CD4-positive, alpha-beta T cell (primary cell): ENCODE measurements at regions not wholly inside any gene's neighbourhood (a gene's known extent, or its start where the extent isn't known, plus 50 kb on each side); places are given as distances from the start of the nearest gene placed in this dataset.

Experiments used
- ATAC-seq: fragments of 200-7000 bp; cut with Tn5 transposase; one replicate; pipeline ENCODE4 v1.10.0; 2022; ENCODE audit warnings: mild to moderate bottlenecking; ENCODE audit not compliant: poor library complexity
- CTCF ChIA-PET: fragments of 350-600 bp; sonication (Branson Sonifier 250); formaldehyde crosslinking; loops from one replicate; lab custom pipeline; 2021; ENCODE audit warnings: antibody characterized with exemption, inconsistent platforms; lab: Charles Lee
- POLR2A ChIA-PET: fragments of 350-600 bp; sonication (Branson Sonifier 250); formaldehyde crosslinking; loops from one replicate; lab custom pipeline; 2021; ENCODE audit warnings: antibody characterized with exemption, inconsistent platforms; lab: Charles Lee
- DNase-seq, 14 experiments: peaks; one replicate each; pipeline ENCODE4 v3.0.0-alpha.2; 2013 to 2020; ENCODE audit warnings: mixed read lengths in 2 of 14
- H3K27ac ChIP-seq, 2 donors: one replicate each; pipeline versions ENCODE4 v1.5.1 to v1.7.0; 2013; ENCODE audit warnings: low read length in 2 of 2, low read depth in 1 of 2, mild to moderate bottlenecking in 1 of 2
- H3K27me3 ChIP-seq, 2 experiments: 1 replicate in 1 of 2; 2 replicates in 1 of 2; pipeline versions ENCODE4 v1.6.1 to v1.7.0; 2013; ENCODE audit warnings: low read length in 2 of 2, control low read depth in 1 of 2, mild to moderate bottlenecking in 1 of 2, moderate library complexity in 1 of 2; ENCODE audit not compliant: insufficient read depth in 2 of 2, control insufficient read depth in 1 of 2
- H3K36me3 ChIP-seq: one replicate; pipeline ENCODE4 v1.6.1; 2013; ENCODE audit warnings: low read length, control low read depth; ENCODE audit not compliant: insufficient read depth
- H3K4me1 ChIP-seq: one replicate; pipeline ENCODE4 v1.6.1; 2013; ENCODE audit warnings: low read length, control low read depth; ENCODE audit not compliant: insufficient read depth
- H3K4me3 ChIP-seq: one replicate; pipeline ENCODE4 v1.5.1; 2013; ENCODE audit warnings: mild to moderate bottlenecking, low read length, moderate library complexity
- H3K9me3 ChIP-seq, 2 experiments: 1 replicate in 1 of 2; 2 replicates in 1 of 2; pipeline versions ENCODE4 v1.6.1 to v1.7.0; 2013; ENCODE audit warnings: low read length in 2 of 2, mild to moderate bottlenecking in 2 of 2, control low read depth in 1 of 2, moderate library complexity in 1 of 2; ENCODE audit not compliant: control insufficient read depth in 1 of 2, insufficient read depth in 1 of 2
- H3K27ac Mint-ChIP-seq: one replicate; pipeline ENCODE4 v1.8.0; 2020; ENCODE audit warnings: mixed read lengths
- H3K27me3 Mint-ChIP-seq: one replicate; pipeline ENCODE4 v1.8.0; 2021; ENCODE audit warnings: mixed read lengths
- H3K36me3 Mint-ChIP-seq: one replicate; pipeline ENCODE4 v1.8.0; 2021; ENCODE audit warnings: low read depth, mixed read lengths
- H3K4me1 Mint-ChIP-seq: one replicate; pipeline ENCODE4 v1.8.0; 2021; ENCODE audit warnings: low read depth, mixed read lengths
- H3K4me3 Mint-ChIP-seq: one replicate; pipeline ENCODE4 v1.8.0; 2020; ENCODE audit warnings: mild to moderate bottlenecking, mixed read lengths
- H3K9me3 Mint-ChIP-seq: one replicate; pipeline ENCODE4 v1.8.0; 2020; ENCODE audit warnings: mixed read lengths
- intact Hi-C, 2 experiments: fragments of 100-400 bp; cut with DNase I in 1 of 2; cut with micrococcal nuclease in 1 of 2; formaldehyde crosslinking; loops; one replicate each; pipeline versions ENCODE4 v1.15.1 to v1.9.0; 2023 to 2025; cut with DNase I, micrococcal nuclease
- TF ChIP-seq, protein P1 (sequence below): fragments of 200-600 bp; IDR thresholded peaks from one replicate; pipeline ENCODE4 v1.8.0; 2022; ENCODE audit warnings: antibody characterized with exemption, mild to moderate bottlenecking

GRCh38 chr6:156660389-156660788, 116.8 kb upstream of the ARID1B start:
- Mint-ChIP-seq H3K9me3 (no peaks in the 10 kb centered on the region), H3K4me3 (no peak overlapping the region), H3K4me1 (no peaks in the 10 kb centered on the region), H3K27ac (no peak overlapping the region), H3K36me3 (no peaks in the 10 kb centered on the region), H3K27me3 (peaks cover 6% of the 10 kb centered on the region)
- POLR2A ChIA-PET, result no interaction called here
- no peak for ATAC-seq
- peaks cover 4 to 6% of the 10 kb centered on the region in 2 experiments for H3K9me3 ChIP-seq
- no peak for DNase-seq
- CTCF ChIA-PET, result no interaction called here
- H3K4me1 ChIP-seq, result peaks cover 3% of the 10 kb centered on the region
- H3K27me3 ChIP-seq, result peaks cover 0 to 3% of the 10 kb centered on the region in 2 experiments
- H3K36me3 ChIP-seq, result no peaks in the 10 kb centered on the region
- intact Hi-C loops, result no loop called here
- H3K27ac ChIP-seq, result no peak overlapping the region
- H3K4me3 ChIP-seq, result no peak overlapping the region
- TF ChIP-seq, protein P1, sequence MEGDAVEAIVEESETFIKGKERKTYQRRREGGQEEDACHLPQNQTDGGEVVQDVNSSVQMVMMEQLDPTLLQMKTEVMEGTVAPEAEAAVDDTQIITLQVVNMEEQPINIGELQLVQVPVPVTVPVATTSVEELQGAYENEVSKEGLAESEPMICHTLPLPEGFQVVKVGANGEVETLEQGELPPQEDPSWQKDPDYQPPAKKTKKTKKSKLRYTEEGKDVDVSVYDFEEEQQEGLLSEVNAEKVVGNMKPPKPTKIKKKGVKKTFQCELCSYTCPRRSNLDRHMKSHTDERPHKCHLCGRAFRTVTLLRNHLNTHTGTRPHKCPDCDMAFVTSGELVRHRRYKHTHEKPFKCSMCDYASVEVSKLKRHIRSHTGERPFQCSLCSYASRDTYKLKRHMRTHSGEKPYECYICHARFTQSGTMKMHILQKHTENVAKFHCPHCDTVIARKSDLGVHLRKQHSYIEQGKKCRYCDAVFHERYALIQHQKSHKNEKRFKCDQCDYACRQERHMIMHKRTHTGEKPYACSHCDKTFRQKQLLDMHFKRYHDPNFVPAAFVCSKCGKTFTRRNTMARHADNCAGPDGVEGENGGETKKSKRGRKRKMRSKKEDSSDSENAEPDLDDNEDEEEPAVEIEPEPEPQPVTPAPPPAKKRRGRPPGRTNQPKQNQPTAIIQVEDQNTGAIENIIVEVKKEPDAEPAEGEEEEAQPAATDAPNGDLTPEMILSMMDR, result no peak

GRCh38 chr6:156659822-156660198, 117.4 kb upstream of the ARID1B start:
- CTCF ChIA-PET, result no interaction called here
- Histone ChIP-seq H3K9me3 (peaks cover 4 to 6% of the 10 kb centered on the region in 2 experiments), H3K27me3 (peaks cover 0 to 3% of the 10 kb centered on the region in 2 experiments), H3K36me3 (no peaks in the 10 kb centered on the region), H3K4me1 (peaks cover 3% of the 10 kb centered on the region), H3K27ac (no peak overlapping the region), H3K4me3 (no peak overlapping the region)
- Mint-ChIP-seq H3K4me3 (no peak overlapping the region), H3K27me3 (peaks cover 6% of the 10 kb centered on the region), H3K4me1 (no peaks in the 10 kb centered on the region), H3K9me3 (no peaks in the 10 kb centered on the region), H3K36me3 (no peaks in the 10 kb centered on the region), H3K27ac (no peak overlapping the region)
- ATAC-seq (no peak), DNase-seq (no peak)
- intact Hi-C loops, result no loop called here
- POLR2A ChIA-PET, result no interaction called here
- TF ChIP-seq, protein P1, result no peak

- H3K9me3 ChIP-seq, result peaks cover 4 to 6% of the 10 kb centered on the region in 2 experiments
- DNase-seq (no peak), ATAC-seq (no peak)
- intact Hi-C loops, result no loop called here
- ChIA-PET CTCF (no interaction called here), POLR2A (no interaction called here)
- H3K27me3 ChIP-seq, result peaks cover 0 to 3% of the 10 kb centered on the region in 2 experiments
- no peaks in the 10 kb centered on the region for H3K4me1 Mint-ChIP-seq
- no peak overlapping the region for H3K4me3 ChIP-seq
- TF ChIP-seq, protein P1, result no peak
- H3K4me3 Mint-ChIP-seq, result no peak overlapping the region
- H3K27ac Mint-ChIP-seq, result no peak overlapping the region
- peaks cover 6% of the 10 kb centered on the region for H3K27me3 Mint-ChIP-seq
- no peaks in the 10 kb centered on the region for H3K9me3 Mint-ChIP-seq
- peaks cover 3% of the 10 kb centered on the region for H3K4me1 ChIP-seq
- no peaks in the 10 kb centered on the region for H3K36me3 ChIP-seq
- H3K36me3 Mint-ChIP-seq, result no peaks in the 10 kb centered on the region
- no peak overlapping the region for H3K27ac ChIP-seq
These were observed 118.0 kb upstream of the ARID1B start for GRCh38 chr6:156658966-156659821.
